ENCODE measurements at regions not wholly inside any gene's neighbourhood (a gene's known extent, or its start where the extent isn't known, plus 50 kb on each side); places are given as distances from the start of the nearest gene placed in this dataset.

DNA sequence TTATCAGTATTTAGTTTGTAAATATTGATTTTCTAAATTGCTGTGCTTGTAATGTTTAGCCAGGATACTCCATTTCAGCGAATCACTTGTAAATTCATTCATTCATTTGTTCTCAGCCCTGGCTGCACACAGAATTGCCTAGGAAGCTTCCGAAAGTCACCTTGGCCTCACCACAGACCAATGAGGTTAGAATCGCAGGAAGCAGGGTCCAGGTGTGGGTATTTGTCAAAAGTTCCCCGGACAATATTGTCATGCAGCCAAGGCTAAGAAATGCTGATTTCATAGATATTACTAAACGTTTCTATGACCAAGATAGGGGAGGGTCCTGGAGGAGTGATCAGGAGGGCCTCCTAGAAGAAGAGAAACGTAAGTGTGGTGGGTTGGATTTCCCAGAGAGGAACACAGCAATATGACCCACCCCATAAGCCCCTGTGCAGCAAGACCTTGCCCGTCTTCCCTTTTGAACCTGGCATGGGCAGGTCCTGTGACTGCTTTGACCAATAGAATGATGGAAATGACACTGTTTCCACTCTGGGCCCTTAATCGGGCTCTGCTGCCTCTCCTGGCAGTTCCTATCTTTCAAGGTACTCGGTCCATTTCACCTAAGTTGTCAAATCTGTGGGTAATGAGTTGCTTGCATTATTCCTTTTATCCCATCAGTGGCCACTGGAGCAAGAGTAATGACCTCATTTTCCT is 238.7 kb downstream of the FOXL1 start:
- no peaks in the 10 kb centered on the region for H3K4me1 ChIP-seq (ENCODE audit: control insufficient read depth, insufficient read depth, low read length, poor library complexity, severe bottlenecking)
- WGBS, 2 experiments (ENCODE audit: insufficient coverage in 2 of 2) = 80 to 95% methylated on average over 5 to 9 of the region's 9 CpGs
- no peak overlapping the region for H3K4me3 ChIP-seq (ENCODE audit: extremely low read depth, insufficient read depth, low read length, poor library complexity, severe bottlenecking)
- no peaks in the 10 kb centered on the region for H3K9me3 ChIP-seq (ENCODE audit: control insufficient read depth, low read length)
- H3K27ac ChIP-seq (ENCODE audit: low read depth, low read length, severe bottlenecking) = no peak overlapping the region
- no peaks in the 10 kb centered on the region for H3K36me3 ChIP-seq (ENCODE audit: control insufficient read depth, insufficient read depth, low read length)

GRCh38 chr16:86818671-86819532 is 240.6 kb downstream of the FOXL1 start:
- Histone ChIP-seq H3K9me3 (ENCODE audit: control insufficient read depth, low read length) (no peaks in the 10 kb centered on the region), H3K27ac (ENCODE audit: low read depth, low read length, severe bottlenecking) (no peak overlapping the region), H3K36me3 (ENCODE audit: control insufficient read depth, insufficient read depth, low read length) (no peaks in the 10 kb centered on the region), H3K4me3 (ENCODE audit: extremely low read depth, insufficient read depth, low read length, poor library complexity, severe bottlenecking) (no peak overlapping the region), H3K4me1 (ENCODE audit: control insufficient read depth, insufficient read depth, low read length, poor library complexity, severe bottlenecking) (no peaks in the 10 kb centered on the region)
- WGBS, 2 experiments (ENCODE audit: insufficient coverage in 2 of 2) = 92 to 94% methylated on average over 26 to 27 of the region's 29 CpGs

- WGBS, 2 experiments (ENCODE audit: insufficient coverage in 2 of 2) = 67% methylated on average over 1 of the region's 4 CpGs
Observed at GRCh38 chr16:86819533-86819892, 241.2 kb downstream of the FOXL1 start.

DNA sequence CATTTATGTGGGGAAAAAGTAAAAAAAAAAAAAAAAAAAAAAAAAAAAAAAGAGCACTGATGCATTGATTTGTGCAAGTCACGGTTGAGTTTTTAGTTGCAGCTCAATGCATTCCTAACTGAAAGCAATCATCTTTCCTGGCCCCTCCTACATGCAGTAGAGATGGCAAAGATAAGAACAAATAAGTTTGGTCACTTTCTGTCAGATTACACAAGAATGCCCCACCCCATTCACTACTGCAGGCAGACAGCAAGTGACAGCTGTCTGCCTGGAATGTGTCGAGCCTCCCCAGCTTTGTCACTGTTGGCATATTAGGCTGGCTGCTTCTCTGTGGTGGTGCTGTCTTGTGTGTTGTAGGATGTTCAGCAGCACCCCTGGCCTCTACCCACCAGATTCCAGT is 243.5 kb downstream of the FOXL1 start:
- no peaks in the 10 kb centered on the region for H3K36me3 ChIP-seq (ENCODE audit: control insufficient read depth, insufficient read depth, low read length)
- no peak overlapping the region for H3K27ac ChIP-seq (ENCODE audit: low read depth, low read length, severe bottlenecking)
- H3K9me3 ChIP-seq (ENCODE audit: control insufficient read depth, low read length) = no peaks in the 10 kb centered on the region
- WGBS, 2 experiments (ENCODE audit: insufficient coverage in 2 of 2) = 100% methylated on average over 1 of the region's 2 CpGs; no CpG with 5 or more reads in 1 of the 2 experiments
- no peak overlapping the region for H3K4me3 ChIP-seq (ENCODE audit: extremely low read depth, insufficient read depth, low read length, poor library complexity, severe bottlenecking)
- peaks cover 7% of the 10 kb centered on the region for H3K4me1 ChIP-seq (ENCODE audit: control insufficient read depth, insufficient read depth, low read length, poor library complexity, severe bottlenecking)

More at GRCh38 chr16:86819533-86819892, 241.2 kb downstream of the FOXL1 start:
- H3K4me1 ChIP-seq (ENCODE audit: control insufficient read depth, insufficient read depth, low read length, poor library complexity, severe bottlenecking) = no peaks in the 10 kb centered on the region
- H3K36me3 ChIP-seq (ENCODE audit: control insufficient read depth, insufficient read depth, low read length) = no peaks in the 10 kb centered on the region
- H3K27ac ChIP-seq (ENCODE audit: low read depth, low read length, severe bottlenecking) = no peak overlapping the region
- no peaks in the 10 kb centered on the region for H3K9me3 ChIP-seq (ENCODE audit: control insufficient read depth, low read length)
- H3K4me3 ChIP-seq (ENCODE audit: extremely low read depth, insufficient read depth, low read length, poor library complexity, severe bottlenecking) = no peak overlapping the region

DNA sequence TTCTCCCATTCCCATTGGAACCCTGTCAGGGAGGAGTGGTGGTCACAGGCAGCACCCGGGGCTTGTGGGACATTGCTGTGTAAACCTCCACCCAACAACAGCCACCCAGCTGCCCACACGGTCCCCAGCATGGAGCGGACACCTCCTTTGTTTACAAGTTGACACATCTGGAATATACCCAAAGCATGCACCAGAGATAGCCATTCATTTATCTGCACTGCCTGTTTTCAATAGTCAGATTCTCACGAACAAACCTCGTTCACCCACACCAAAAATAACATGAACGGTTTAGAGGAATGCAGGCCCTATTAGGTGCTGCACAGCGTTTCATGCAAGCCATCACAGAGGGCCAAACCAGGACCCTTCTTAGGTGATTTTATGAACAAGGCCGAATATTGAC is 244.8 kb downstream of the FOXL1 start:
- Histone ChIP-seq H3K4me1 (ENCODE audit: control insufficient read depth, insufficient read depth, low read length, poor library complexity, severe bottlenecking) (peaks cover 17% of the 10 kb centered on the region), H3K36me3 (ENCODE audit: control insufficient read depth, insufficient read depth, low read length) (no peaks in the 10 kb centered on the region), H3K4me3 (ENCODE audit: extremely low read depth, insufficient read depth, low read length, poor library complexity, severe bottlenecking) (no peak overlapping the region), H3K27ac (ENCODE audit: low read depth, low read length, severe bottlenecking) (no peak overlapping the region), H3K9me3 (ENCODE audit: control insufficient read depth, low read length) (no peaks in the 10 kb centered on the region)
- 90 to 92% methylated on average over 8 of the region's 8 CpGs for WGBS, 2 experiments (ENCODE audit: insufficient coverage in 2 of 2)

DNA sequence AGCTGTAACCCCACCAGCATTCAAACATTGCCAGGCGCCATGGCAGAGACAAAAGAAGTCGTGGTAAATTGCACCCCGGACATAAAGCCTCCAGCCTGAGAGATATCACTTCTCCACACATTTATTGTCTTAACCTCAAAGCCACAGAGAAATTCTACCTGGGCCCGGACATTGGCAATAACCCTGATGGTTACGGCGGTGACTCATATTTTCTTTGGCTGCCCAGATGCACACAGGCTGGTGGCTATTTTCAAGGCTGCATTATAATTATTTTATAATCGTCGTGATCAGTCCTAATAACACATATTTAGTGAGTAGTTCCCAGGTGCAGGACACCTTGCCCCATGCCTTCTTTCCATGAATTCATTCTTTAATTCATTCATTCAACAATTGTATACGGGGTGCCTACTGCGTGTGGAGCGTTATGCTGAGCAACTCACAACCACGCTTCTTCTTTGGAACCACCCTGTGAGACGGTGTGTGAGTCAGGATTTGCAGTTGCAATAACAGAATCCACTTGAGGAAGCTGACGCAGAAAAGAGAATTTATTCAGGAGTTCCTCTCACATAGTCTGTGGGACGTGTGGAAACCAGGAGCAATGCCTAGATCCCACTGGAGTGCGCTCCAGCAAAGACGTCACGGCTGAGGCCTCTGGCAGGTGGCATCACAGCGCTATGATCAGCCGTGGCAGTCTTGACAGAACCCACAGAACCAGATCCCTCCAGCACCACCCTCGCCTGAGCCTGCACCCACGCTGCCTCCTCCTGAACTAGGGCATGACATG is 245.7 kb downstream of the FOXL1 start:
- Histone ChIP-seq H3K9me3 (ENCODE audit: control insufficient read depth, low read length) (no peaks in the 10 kb centered on the region), H3K36me3 (ENCODE audit: control insufficient read depth, insufficient read depth, low read length) (no peaks in the 10 kb centered on the region), H3K4me3 (ENCODE audit: extremely low read depth, insufficient read depth, low read length, poor library complexity, severe bottlenecking) (no peak overlapping the region), H3K27ac (ENCODE audit: low read depth, low read length, severe bottlenecking) (no peak overlapping the region), H3K4me1 (ENCODE audit: control insufficient read depth, insufficient read depth, low read length, poor library complexity, severe bottlenecking) (peaks cover 17% of the 10 kb centered on the region)
- WGBS, 2 experiments (ENCODE audit: insufficient coverage in 2 of 2) = 92 to 94% methylated on average over 18 to 21 of the region's 22 CpGs

DNA sequence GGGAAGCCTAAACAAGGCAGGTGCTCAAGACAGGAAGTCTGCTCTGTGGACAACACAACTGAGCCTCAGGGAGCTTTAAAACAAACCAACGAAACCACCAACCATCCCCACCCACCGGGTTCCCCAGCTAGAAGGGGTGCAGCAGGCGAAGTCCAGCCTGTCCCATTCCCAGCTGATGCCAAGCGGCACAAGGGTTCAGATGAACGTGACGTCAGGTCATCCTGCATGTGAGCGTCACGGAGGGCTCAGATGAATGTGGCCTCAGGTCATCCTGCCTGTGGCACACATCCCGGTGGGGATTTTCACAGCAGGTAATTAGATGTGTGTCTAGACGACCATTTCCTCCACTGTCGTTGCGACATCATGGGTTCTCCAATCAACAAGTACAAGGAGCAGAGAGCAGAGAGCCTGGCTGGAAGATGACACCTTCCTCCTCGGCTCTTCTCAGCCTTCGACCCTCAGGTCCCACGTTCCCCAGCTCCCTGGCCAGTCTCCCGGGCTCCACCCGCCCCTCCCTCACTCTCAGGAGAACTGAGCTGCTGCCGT is 246.5 kb downstream of the FOXL1 start:
- 85 to 88% methylated on average over 12 of the region's 18 CpGs for WGBS, 2 experiments (ENCODE audit: insufficient coverage in 2 of 2)
- H3K27ac ChIP-seq (ENCODE audit: low read depth, low read length, severe bottlenecking) = no peak overlapping the region
- no peaks in the 10 kb centered on the region for H3K9me3 ChIP-seq (ENCODE audit: control insufficient read depth, low read length)
- peaks cover 17% of the 10 kb centered on the region for H3K4me1 ChIP-seq (ENCODE audit: control insufficient read depth, insufficient read depth, low read length, poor library complexity, severe bottlenecking)
- no peak overlapping the region for H3K4me3 ChIP-seq (ENCODE audit: extremely low read depth, insufficient read depth, low read length, poor library complexity, severe bottlenecking)
- no peaks in the 10 kb centered on the region for H3K36me3 ChIP-seq (ENCODE audit: control insufficient read depth, insufficient read depth, low read length)

DNA sequence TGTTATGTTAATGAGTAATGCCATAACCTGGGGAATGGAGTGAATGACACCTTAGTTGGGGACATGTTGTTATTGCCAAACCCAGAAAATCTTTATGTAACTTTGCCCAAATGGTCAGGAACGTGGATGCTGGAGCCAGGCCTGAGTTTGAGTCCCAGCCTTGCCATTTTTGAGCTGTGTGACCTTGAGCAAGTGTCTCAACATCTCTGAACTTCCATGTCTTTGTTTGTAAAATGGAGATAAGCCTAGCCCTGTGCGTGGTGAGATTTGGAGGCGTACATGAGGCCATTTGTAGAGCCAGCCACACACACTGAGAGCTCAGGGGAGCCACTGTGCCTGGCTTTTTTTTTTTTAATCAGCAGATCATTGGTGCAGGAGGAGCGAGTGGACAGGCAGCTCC is 247.3 kb downstream of the FOXL1 start:
- WGBS, 2 experiments (ENCODE audit: insufficient coverage in 2 of 2) = 93% methylated on average over 3 to 4 of the region's 4 CpGs
- no peaks in the 10 kb centered on the region for H3K9me3 ChIP-seq (ENCODE audit: control insufficient read depth, low read length)
- H3K27ac ChIP-seq (ENCODE audit: low read depth, low read length, severe bottlenecking) = no peak overlapping the region
- H3K4me1 ChIP-seq (ENCODE audit: control insufficient read depth, insufficient read depth, low read length, poor library complexity, severe bottlenecking) = peaks cover 17% of the 10 kb centered on the region
- H3K36me3 ChIP-seq (ENCODE audit: control insufficient read depth, insufficient read depth, low read length) = no peaks in the 10 kb centered on the region
- H3K4me3 ChIP-seq (ENCODE audit: extremely low read depth, insufficient read depth, low read length, poor library complexity, severe bottlenecking) = no peak overlapping the region

- no peak overlapping the region for H3K27ac ChIP-seq (ENCODE audit: low read depth, low read length, severe bottlenecking)
- no peaks in the 10 kb centered on the region for H3K9me3 ChIP-seq (ENCODE audit: control insufficient read depth, low read length)
- H3K4me1 ChIP-seq (ENCODE audit: control insufficient read depth, insufficient read depth, low read length, poor library complexity, severe bottlenecking) = peaks cover 17% of the 10 kb centered on the region
- no peak overlapping the region for H3K4me3 ChIP-seq (ENCODE audit: extremely low read depth, insufficient read depth, low read length, poor library complexity, severe bottlenecking)
- 18 to 44% methylated on average over 9 to 10 of the region's 14 CpGs for WGBS, 2 experiments (ENCODE audit: insufficient coverage in 2 of 2)
- H3K36me3 ChIP-seq (ENCODE audit: control insufficient read depth, insufficient read depth, low read length) = no peaks in the 10 kb centered on the region
Observed at GRCh38 chr16:86826941-86827340, 248.6 kb downstream of the FOXL1 start.

GRCh38 chr16:86827521-86827920 is 249.2 kb downstream of the FOXL1 start:
- Histone ChIP-seq H3K36me3 (ENCODE audit: control insufficient read depth, insufficient read depth, low read length) (no peaks in the 10 kb centered on the region), H3K27ac (ENCODE audit: low read depth, low read length, severe bottlenecking) (no peak overlapping the region), H3K4me3 (ENCODE audit: extremely low read depth, insufficient read depth, low read length, poor library complexity, severe bottlenecking) (no peak overlapping the region), H3K9me3 (ENCODE audit: control insufficient read depth, low read length) (no peaks in the 10 kb centered on the region), H3K4me1 (ENCODE audit: control insufficient read depth, insufficient read depth, low read length, poor library complexity, severe bottlenecking) (peaks cover 17% of the 10 kb centered on the region)
- WGBS, 2 experiments (ENCODE audit: insufficient coverage in 2 of 2) = 76 to 84% methylated on average over 7 to 11 of the region's 12 CpGs
